Uterus (tissue), 2 donors: ENCODE measurements at regions not wholly inside any gene's neighbourhood (a gene's known extent, or its start where the extent isn't known, plus 50 kb on each side); places are given as distances from the start of the nearest gene placed in this dataset.

Experiments
- POLR2A ChIP-seq, 2 donors: fragments of 450-650 bp; IDR thresholded peaks; one replicate each; pipeline ENCODE4 v1.6.1; 2016; ENCODE audit warnings: antibody characterized with exemption in 2 of 2, mild to moderate bottlenecking in 1 of 2, moderate library complexity in 1 of 2
- TF ChIP-seq, protein P1 (sequence below), 4 experiments: fragments of 200-600 bp in 2 of 4; fragments of 450-650 bp in 2 of 4; sonication (generic) in 2 of 4; IDR thresholded peaks; one replicate each; pipeline ENCODE4 v1.5.1; 2016 to 2019; ENCODE audit warnings: antibody characterized with exemption in 4 of 4, mild to moderate bottlenecking in 2 of 4, moderate library complexity in 1 of 4

DNA sequence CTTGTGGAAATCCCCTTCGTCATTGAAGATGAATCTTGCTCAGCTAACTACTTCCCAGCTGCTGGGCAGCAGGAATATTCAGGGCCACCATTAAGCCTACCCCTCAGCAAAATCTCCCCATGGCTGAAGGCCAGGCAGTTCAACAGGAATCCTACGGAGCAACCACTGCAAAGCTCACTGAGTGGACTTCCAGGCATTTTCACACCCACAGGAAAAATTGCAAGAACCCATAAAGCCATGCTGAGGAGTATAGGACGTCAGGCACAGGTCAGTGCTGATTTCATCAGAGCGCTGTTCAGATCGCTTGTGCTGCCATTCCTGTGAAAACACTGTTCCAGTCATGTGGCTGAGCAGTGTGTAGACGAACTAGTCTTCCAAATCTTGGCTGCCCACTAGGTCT lies 134.8 kb upstream of the TACR1 start:
- TF ChIP-seq POLR2A (IDR thresholded peaks at IDR 0.05) = no peak
- TF ChIP-seq, protein P1, sequence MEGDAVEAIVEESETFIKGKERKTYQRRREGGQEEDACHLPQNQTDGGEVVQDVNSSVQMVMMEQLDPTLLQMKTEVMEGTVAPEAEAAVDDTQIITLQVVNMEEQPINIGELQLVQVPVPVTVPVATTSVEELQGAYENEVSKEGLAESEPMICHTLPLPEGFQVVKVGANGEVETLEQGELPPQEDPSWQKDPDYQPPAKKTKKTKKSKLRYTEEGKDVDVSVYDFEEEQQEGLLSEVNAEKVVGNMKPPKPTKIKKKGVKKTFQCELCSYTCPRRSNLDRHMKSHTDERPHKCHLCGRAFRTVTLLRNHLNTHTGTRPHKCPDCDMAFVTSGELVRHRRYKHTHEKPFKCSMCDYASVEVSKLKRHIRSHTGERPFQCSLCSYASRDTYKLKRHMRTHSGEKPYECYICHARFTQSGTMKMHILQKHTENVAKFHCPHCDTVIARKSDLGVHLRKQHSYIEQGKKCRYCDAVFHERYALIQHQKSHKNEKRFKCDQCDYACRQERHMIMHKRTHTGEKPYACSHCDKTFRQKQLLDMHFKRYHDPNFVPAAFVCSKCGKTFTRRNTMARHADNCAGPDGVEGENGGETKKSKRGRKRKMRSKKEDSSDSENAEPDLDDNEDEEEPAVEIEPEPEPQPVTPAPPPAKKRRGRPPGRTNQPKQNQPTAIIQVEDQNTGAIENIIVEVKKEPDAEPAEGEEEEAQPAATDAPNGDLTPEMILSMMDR (IDR thresholded peaks at IDR 0.05) = no peak
